ENCODE measurements at regions not wholly inside any gene's neighbourhood (a gene's known extent, or its start where the extent isn't known, plus 50 kb on each side); places are given as distances from the start of the nearest gene placed in this dataset.
"Not testable (repeated sequence)": the region's sequence is repeated elsewhere in the genome, so short reads cannot be mapped to it uniquely, and the experiment has no call there.

DNA sequence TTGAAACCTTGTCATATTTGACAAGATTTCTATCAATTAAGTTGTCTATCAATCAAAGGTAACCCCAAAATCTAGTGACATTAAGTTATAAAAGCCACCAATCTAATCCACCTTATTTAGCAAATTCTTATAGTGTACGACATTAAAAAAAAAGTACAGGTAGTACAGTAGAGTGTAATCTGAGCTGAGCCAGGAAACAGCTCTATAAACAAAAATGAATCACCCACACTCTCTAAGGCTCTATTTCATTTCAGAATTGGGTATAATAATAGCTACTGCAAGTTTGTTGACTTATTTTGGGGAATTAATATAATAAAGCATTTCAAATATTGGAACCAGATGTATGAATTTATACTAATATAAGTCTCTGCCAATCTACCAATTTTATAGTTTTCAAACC lies 342.4 kb upstream of the FLRT2 start:
- Histone ChIP-seq H4K20me1 (ENCODE audit: insufficient read depth, low read length) (no peaks in the 10 kb centered on the region), H3K79me2 (ENCODE audit: insufficient read depth, low read length) (no peaks in the 10 kb centered on the region), H3K4me2 (ENCODE audit: low read length) (no peak overlapping the region), H3K9me2 (ENCODE audit: low read depth, low read length) (no peaks in the 10 kb centered on the region), H3K36me3 (ENCODE audit: insufficient read depth, low read length) (no peaks in the 10 kb centered on the region), H3K4me1 (ENCODE audit: insufficient read depth, low read length, severe bottlenecking) (no peaks in the 10 kb centered on the region), H3K4me3 (ENCODE audit: low read depth, low read length, poor library complexity, severe bottlenecking) (no peak overlapping the region), H3F3A (ENCODE audit: insufficient read depth, low read length) (no peaks in the 10 kb centered on the region), H3K9me3 (ENCODE audit: low read length) (no peaks in the 10 kb centered on the region), H3K27ac (ENCODE audit: low read depth, low read length, poor library complexity, severe bottlenecking) (no peak overlapping the region), H2AFZ (ENCODE audit: low read length) (no peak overlapping the region), H3K27me3 (ENCODE audit: insufficient read depth, low read length) (no peaks in the 10 kb centered on the region), H3K9ac (ENCODE audit: low read length) (no peak overlapping the region)
- TF ChIP-seq CTCF (IDR thresholded peaks at IDR 0.05; ENCODE audit: low read length) (no peak), EZH2 (IDR thresholded peaks at IDR 0.05; ENCODE audit: borderline replicate concordance, low read length) (no peak)

DNA sequence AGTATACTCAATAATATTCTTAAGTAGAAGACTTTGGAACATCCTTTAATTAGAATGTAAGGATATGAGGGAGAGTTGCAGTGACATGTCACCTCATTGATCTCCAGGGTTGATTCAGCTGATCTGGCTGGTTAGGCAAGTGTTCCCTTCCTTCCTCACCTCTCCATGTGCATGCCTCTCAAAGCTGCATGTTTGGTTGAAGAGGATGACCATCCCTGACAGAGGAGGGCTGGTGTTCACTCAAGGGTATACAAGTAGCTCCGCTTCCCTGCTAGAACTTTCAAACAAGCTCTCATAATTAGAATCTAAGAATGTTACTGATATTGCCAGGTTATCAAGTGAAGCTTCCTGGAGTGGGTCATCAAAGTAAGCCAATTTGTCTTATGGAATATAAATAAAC lies 341.1 kb upstream of the FLRT2 start:
- H3K36me3 ChIP-seq (ENCODE audit: insufficient read depth, low read length), result no peaks in the 10 kb centered on the region
- no peak overlapping the region for H3K4me3 ChIP-seq (ENCODE audit: low read depth, low read length, poor library complexity, severe bottlenecking)
- H2AFZ ChIP-seq (ENCODE audit: low read length), result no peak overlapping the region
- H3K9me2 ChIP-seq (ENCODE audit: low read depth, low read length), result no peaks in the 10 kb centered on the region
- no peaks in the 10 kb centered on the region for H3K79me2 ChIP-seq (ENCODE audit: insufficient read depth, low read length)
- no peaks in the 10 kb centered on the region for H4K20me1 ChIP-seq (ENCODE audit: insufficient read depth, low read length)
- H3F3A ChIP-seq (ENCODE audit: insufficient read depth, low read length), result no peaks in the 10 kb centered on the region
- H3K27me3 ChIP-seq (ENCODE audit: insufficient read depth, low read length), result no peaks in the 10 kb centered on the region
- H3K9ac ChIP-seq (ENCODE audit: low read length), result no peak overlapping the region
- no peak for TF ChIP-seq CTCF (IDR thresholded peaks at IDR 0.05; ENCODE audit: low read length)
- no peak for TF ChIP-seq EZH2 (IDR thresholded peaks at IDR 0.05; ENCODE audit: borderline replicate concordance, low read length)
- no peaks in the 10 kb centered on the region for H3K4me1 ChIP-seq (ENCODE audit: insufficient read depth, low read length, severe bottlenecking)
- no peak overlapping the region for H3K4me2 ChIP-seq (ENCODE audit: low read length)
- no peaks in the 10 kb centered on the region for H3K9me3 ChIP-seq (ENCODE audit: low read length)
- H3K27ac ChIP-seq (ENCODE audit: low read depth, low read length, poor library complexity, severe bottlenecking), result no peak overlapping the region

DNA sequence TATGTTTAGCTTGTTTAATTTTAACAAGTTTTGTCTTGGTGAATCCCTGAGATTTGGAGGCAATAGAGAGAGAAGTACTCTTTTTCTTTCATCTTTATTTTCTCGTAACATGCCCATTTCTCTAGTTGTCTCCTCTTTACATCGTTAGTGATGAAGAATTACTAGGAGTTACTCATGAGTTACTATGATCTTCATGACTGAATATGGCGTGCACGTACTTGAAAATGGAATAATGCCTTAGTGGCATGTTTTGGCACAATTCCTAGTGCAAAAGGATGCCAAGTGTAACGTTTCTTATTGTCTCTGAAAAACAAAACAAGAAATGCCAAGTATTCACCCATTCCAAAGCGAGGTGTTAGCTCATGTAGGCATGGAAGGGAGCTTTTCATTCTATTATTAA lies 340.7 kb upstream of the FLRT2 start:
- H3K4me2 ChIP-seq (ENCODE audit: low read length); H3K9ac ChIP-seq (ENCODE audit: low read length); H3K79me2 ChIP-seq (ENCODE audit: insufficient read depth, low read length); H3K4me1 ChIP-seq (ENCODE audit: insufficient read depth, low read length, severe bottlenecking); H3K27ac ChIP-seq (ENCODE audit: low read depth, low read length, poor library complexity, severe bottlenecking); H3F3A ChIP-seq (ENCODE audit: insufficient read depth, low read length); H2AFZ ChIP-seq (ENCODE audit: low read length); H4K20me1 ChIP-seq (ENCODE audit: insufficient read depth, low read length); H3K36me3 ChIP-seq (ENCODE audit: insufficient read depth, low read length); H3K27me3 ChIP-seq (ENCODE audit: insufficient read depth, low read length); H3K9me3 ChIP-seq (ENCODE audit: low read length); H3K4me3 ChIP-seq (ENCODE audit: low read depth, low read length, poor library complexity, severe bottlenecking); H3K9me2 ChIP-seq (ENCODE audit: low read depth, low read length): not testable (repeated sequence)

- no peak overlapping the region for H3K9ac ChIP-seq (ENCODE audit: low read length)
- no peaks in the 10 kb centered on the region for H3F3A ChIP-seq (ENCODE audit: insufficient read depth, low read length)
- H3K79me2 ChIP-seq (ENCODE audit: insufficient read depth, low read length), result no peaks in the 10 kb centered on the region
- TF ChIP-seq EZH2 (IDR thresholded peaks at IDR 0.05; ENCODE audit: borderline replicate concordance, low read length) (no peak), CTCF (IDR thresholded peaks at IDR 0.05; ENCODE audit: low read length) (no peak)
- H3K27ac ChIP-seq (ENCODE audit: low read depth, low read length, poor library complexity, severe bottlenecking), result no peak overlapping the region
- H4K20me1 ChIP-seq (ENCODE audit: insufficient read depth, low read length), result no peaks in the 10 kb centered on the region
- no peaks in the 10 kb centered on the region for H3K4me1 ChIP-seq (ENCODE audit: insufficient read depth, low read length, severe bottlenecking)
- H3K9me3 ChIP-seq (ENCODE audit: low read length), result no peaks in the 10 kb centered on the region
- no peak overlapping the region for H3K4me2 ChIP-seq (ENCODE audit: low read length)
- no peak overlapping the region for H2AFZ ChIP-seq (ENCODE audit: low read length)
- H3K27me3 ChIP-seq (ENCODE audit: insufficient read depth, low read length), result no peaks in the 10 kb centered on the region
- H3K36me3 ChIP-seq (ENCODE audit: insufficient read depth, low read length), result no peaks in the 10 kb centered on the region
- no peaks in the 10 kb centered on the region for H3K9me2 ChIP-seq (ENCODE audit: low read depth, low read length)
- H3K4me3 ChIP-seq (ENCODE audit: low read depth, low read length, poor library complexity, severe bottlenecking), result no peak overlapping the region
These were observed 339.7 kb upstream of the FLRT2 start for GRCh38 chr14:85190251-85190650.
